WTC11 (cell line): ENCODE measurements at regions not wholly inside any gene's neighbourhood (a gene's known extent, or its start where the extent isn't known, plus 50 kb on each side); places are given as distances from the start of the nearest gene placed in this dataset.

ENCODE experiments used
- ARID4B ChIP-seq: sonication (generic); formaldehyde crosslinking; IDR thresholded peaks from 2 replicates; pipeline ENCODE4 v1.8.0; 2023; ENCODE audit warnings: missing genetic modification reagents, mild to moderate bottlenecking, borderline replicate concordance
- ATF1 ChIP-seq: sonication (generic); formaldehyde crosslinking; IDR thresholded peaks from 2 replicates; pipeline ENCODE4 v1.8.1; 2023; ENCODE audit warnings: mild to moderate bottlenecking, moderate library complexity, missing genetic modification reagents
- CREM ChIP-seq: sonication (generic); formaldehyde crosslinking; IDR thresholded peaks from 2 replicates; pipeline ENCODE4 v1.8.1; 2022; ENCODE audit warnings: mild to moderate bottlenecking, missing genetic modification reagents, moderate library complexity
- CTCF ChIP-seq: fragments of 200-600 bp; IDR thresholded peaks from 2 replicates; pipeline ENCODE4 v1.8.0; 2022; ENCODE audit warnings: antibody characterized with exemption
- ELF4 ChIP-seq: sonication (generic); formaldehyde crosslinking; IDR thresholded peaks from 2 replicates; pipeline ENCODE4 v1.8.1; 2022; ENCODE audit warnings: low read depth, mild to moderate bottlenecking, moderate library complexity, missing genetic modification reagents
- ERG ChIP-seq: fragments of 250-450 bp; sonication (Bioruptor Pico); IDR thresholded peaks from 2 replicates; pipeline ENCODE4 v1.8.0; 2021; ENCODE audit warnings: mild to moderate bottlenecking
- SP1 ChIP-seq: sonication (generic); formaldehyde crosslinking; conservative IDR thresholded peaks from 2 replicates; pipeline ENCODE4 v1.8.1; 2022; ENCODE audit warnings: missing genetic modification reagents
- TEAD4 ChIP-seq: sonication (generic); formaldehyde crosslinking; IDR thresholded peaks from 2 replicates; pipeline ENCODE4 v1.8.0; 2022; ENCODE audit warnings: mild to moderate bottlenecking, missing genetic modification reagents

- no peak for TF ChIP-seq ATF1 (CRISPR knock-in tag)
- no peak for TF ChIP-seq CTCF
- no peak for TF ChIP-seq ELF4 (CRISPR knock-in tag)
- no peak for TF ChIP-seq SP1 (CRISPR knock-in tag)
- TF ChIP-seq CREM (CRISPR knock-in tag) = no peak
- TF ChIP-seq ARID4B (CRISPR knock-in tag) = no peak
- TF ChIP-seq ERG (CRISPR knock-in tag) = no peak
- TF ChIP-seq TEAD4 (CRISPR knock-in tag) = no peak
Observed at GRCh38 chr5:26563979-26564378, 474.4 kb downstream of the CDH9 start.
